ENCODE measurements at regions not wholly inside any gene's neighbourhood (a gene's known extent, or its start where the extent isn't known, plus 50 kb on each side); places are given as distances from the start of the nearest gene placed in this dataset.

DNA sequence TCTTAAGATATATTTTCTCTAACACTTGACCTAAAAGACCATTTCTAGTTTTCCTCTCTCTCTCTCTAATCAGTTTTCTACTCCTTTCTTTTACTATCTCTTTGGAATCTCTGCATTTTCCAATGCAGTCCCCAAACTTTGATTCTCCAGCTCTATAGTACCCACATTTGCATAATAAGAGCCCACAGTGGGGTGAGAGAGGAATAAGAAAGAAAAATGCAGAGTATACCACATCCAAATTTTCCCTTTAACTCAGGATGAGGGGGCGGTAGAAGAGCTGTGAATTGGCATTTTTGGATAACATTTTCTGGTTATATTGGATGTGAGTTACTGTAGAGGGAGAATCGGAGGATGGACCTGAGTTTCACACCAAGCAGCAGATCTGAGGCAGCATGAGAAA lies 74.4 kb upstream of the SOD3 start:
- no peaks in the 10 kb centered on the region for H3K79me2 ChIP-seq (ENCODE audit: insufficient read depth, low read length)
- H3K36me3 ChIP-seq (ENCODE audit: insufficient read depth, low read length): no peaks in the 10 kb centered on the region
- H4K20me1 ChIP-seq (ENCODE audit: insufficient read depth, low read length, poor library complexity, severe bottlenecking): no peaks in the 10 kb centered on the region
- peaks cover 5% of the 10 kb centered on the region; the same call in 1 of the 2 replicates for H3K9me3 ChIP-seq (ENCODE audit: insufficient read depth, low read depth, low read length)
- no peaks in the 10 kb centered on the region for H3K9me2 ChIP-seq (replicated peaks; ENCODE audit: low read depth, low read length)
- H3K4me3 ChIP-seq (ENCODE audit: low read length, poor library complexity, severe bottlenecking): no peak overlapping the region
- no peak overlapping the region for H3K9ac ChIP-seq (ENCODE audit: low read depth, low read length, poor library complexity, severe bottlenecking)
- no peaks in the 10 kb centered on the region for H3K27me3 ChIP-seq (ENCODE audit: insufficient read depth, low read length, poor library complexity, severe bottlenecking)
- H2AFZ ChIP-seq (ENCODE audit: low read length): no peak overlapping the region
- no peak for TF ChIP-seq EZH2phosphoT487 (IDR thresholded peaks at IDR 0.05; ENCODE audit: borderline replicate concordance)
- TF ChIP-seq, protein P1, sequence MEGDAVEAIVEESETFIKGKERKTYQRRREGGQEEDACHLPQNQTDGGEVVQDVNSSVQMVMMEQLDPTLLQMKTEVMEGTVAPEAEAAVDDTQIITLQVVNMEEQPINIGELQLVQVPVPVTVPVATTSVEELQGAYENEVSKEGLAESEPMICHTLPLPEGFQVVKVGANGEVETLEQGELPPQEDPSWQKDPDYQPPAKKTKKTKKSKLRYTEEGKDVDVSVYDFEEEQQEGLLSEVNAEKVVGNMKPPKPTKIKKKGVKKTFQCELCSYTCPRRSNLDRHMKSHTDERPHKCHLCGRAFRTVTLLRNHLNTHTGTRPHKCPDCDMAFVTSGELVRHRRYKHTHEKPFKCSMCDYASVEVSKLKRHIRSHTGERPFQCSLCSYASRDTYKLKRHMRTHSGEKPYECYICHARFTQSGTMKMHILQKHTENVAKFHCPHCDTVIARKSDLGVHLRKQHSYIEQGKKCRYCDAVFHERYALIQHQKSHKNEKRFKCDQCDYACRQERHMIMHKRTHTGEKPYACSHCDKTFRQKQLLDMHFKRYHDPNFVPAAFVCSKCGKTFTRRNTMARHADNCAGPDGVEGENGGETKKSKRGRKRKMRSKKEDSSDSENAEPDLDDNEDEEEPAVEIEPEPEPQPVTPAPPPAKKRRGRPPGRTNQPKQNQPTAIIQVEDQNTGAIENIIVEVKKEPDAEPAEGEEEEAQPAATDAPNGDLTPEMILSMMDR (conservative IDR thresholded peaks at IDR 0.05; ENCODE audit: low read length): no peak
- no peaks in the 10 kb centered on the region for H3K4me1 ChIP-seq (ENCODE audit: insufficient read depth, low read length, poor library complexity, severe bottlenecking)
- H3F3A ChIP-seq (ENCODE audit: low read depth): no peaks in the 10 kb centered on the region
- no peak overlapping the region for H3K4me2 ChIP-seq (ENCODE audit: low read depth, low read length, poor library complexity, severe bottlenecking)

GRCh38 chr4:24722026-24722568 lies 73.3 kb upstream of the SOD3 start:
- no peak overlapping the region for H2AFZ ChIP-seq (ENCODE audit: low read length)
- no peaks in the 10 kb centered on the region for H3F3A ChIP-seq (ENCODE audit: low read depth)
- H3K9me2 ChIP-seq (replicated peaks; ENCODE audit: low read depth, low read length): no peaks in the 10 kb centered on the region
- no peaks in the 10 kb centered on the region for H3K9me3 ChIP-seq (ENCODE audit: insufficient read depth, low read depth, low read length)
- no peaks in the 10 kb centered on the region for H3K27me3 ChIP-seq (ENCODE audit: insufficient read depth, low read length, poor library complexity, severe bottlenecking)
- no peaks in the 10 kb centered on the region for H3K36me3 ChIP-seq (ENCODE audit: insufficient read depth, low read length)
- no peak for TF ChIP-seq EZH2phosphoT487 (IDR thresholded peaks at IDR 0.05; ENCODE audit: borderline replicate concordance)
- TF ChIP-seq, protein P1 (conservative IDR thresholded peaks at IDR 0.05; ENCODE audit: low read length): no peak
- no peak overlapping the region for H3K4me3 ChIP-seq (ENCODE audit: low read length, poor library complexity, severe bottlenecking)
- H3K4me2 ChIP-seq (ENCODE audit: low read depth, low read length, poor library complexity, severe bottlenecking): no peak overlapping the region
- H4K20me1 ChIP-seq (ENCODE audit: insufficient read depth, low read length, poor library complexity, severe bottlenecking): no peaks in the 10 kb centered on the region
- no peaks in the 10 kb centered on the region for H3K79me2 ChIP-seq (ENCODE audit: insufficient read depth, low read length)
- H3K4me1 ChIP-seq (ENCODE audit: insufficient read depth, low read length, poor library complexity, severe bottlenecking): no peaks in the 10 kb centered on the region
- H3K9ac ChIP-seq (ENCODE audit: low read depth, low read length, poor library complexity, severe bottlenecking): no peak overlapping the region

GRCh38 chr4:24727390-24728224 lies 67.8 kb upstream of the SOD3 start:
- no peak overlapping the region for H2AFZ ChIP-seq (ENCODE audit: low read length)
- no peak overlapping the region for H3K4me3 ChIP-seq (ENCODE audit: low read length, poor library complexity, severe bottlenecking)
- H3K9ac ChIP-seq (ENCODE audit: low read depth, low read length, poor library complexity, severe bottlenecking): no peak overlapping the region
- 0 out of 2 replicates have a peak, but pooled peaks cover 7% of the 10 kb centered on the region for H3K9me3 ChIP-seq (ENCODE audit: insufficient read depth, low read depth, low read length)
- TF ChIP-seq, protein P1 (conservative IDR thresholded peaks at IDR 0.05; ENCODE audit: low read length): no peak
- TF ChIP-seq EZH2phosphoT487 (IDR thresholded peaks at IDR 0.05; ENCODE audit: borderline replicate concordance): no peak
- H3K4me2 ChIP-seq (ENCODE audit: low read depth, low read length, poor library complexity, severe bottlenecking): no peak overlapping the region
- H4K20me1 ChIP-seq (ENCODE audit: insufficient read depth, low read length, poor library complexity, severe bottlenecking): no peaks in the 10 kb centered on the region
- no peaks in the 10 kb centered on the region for H3K9me2 ChIP-seq (replicated peaks; ENCODE audit: low read depth, low read length)
- H3F3A ChIP-seq (ENCODE audit: low read depth): no peaks in the 10 kb centered on the region
- no peaks in the 10 kb centered on the region for H3K79me2 ChIP-seq (ENCODE audit: insufficient read depth, low read length)
- H3K36me3 ChIP-seq (ENCODE audit: insufficient read depth, low read length): no peaks in the 10 kb centered on the region
- no peaks in the 10 kb centered on the region for H3K27me3 ChIP-seq (ENCODE audit: insufficient read depth, low read length, poor library complexity, severe bottlenecking)
- H3K4me1 ChIP-seq (ENCODE audit: insufficient read depth, low read length, poor library complexity, severe bottlenecking): no peaks in the 10 kb centered on the region

Data from Loucy (cell line).